ENCODE measurements at regions not wholly inside any gene's neighbourhood (a gene's known extent, or its start where the extent isn't known, plus 50 kb on each side); places are given as distances from the start of the nearest gene placed in this dataset.
A peak's percentile ranks its signal among the peaks of the same experiment; 100 is the strongest.

DNA sequence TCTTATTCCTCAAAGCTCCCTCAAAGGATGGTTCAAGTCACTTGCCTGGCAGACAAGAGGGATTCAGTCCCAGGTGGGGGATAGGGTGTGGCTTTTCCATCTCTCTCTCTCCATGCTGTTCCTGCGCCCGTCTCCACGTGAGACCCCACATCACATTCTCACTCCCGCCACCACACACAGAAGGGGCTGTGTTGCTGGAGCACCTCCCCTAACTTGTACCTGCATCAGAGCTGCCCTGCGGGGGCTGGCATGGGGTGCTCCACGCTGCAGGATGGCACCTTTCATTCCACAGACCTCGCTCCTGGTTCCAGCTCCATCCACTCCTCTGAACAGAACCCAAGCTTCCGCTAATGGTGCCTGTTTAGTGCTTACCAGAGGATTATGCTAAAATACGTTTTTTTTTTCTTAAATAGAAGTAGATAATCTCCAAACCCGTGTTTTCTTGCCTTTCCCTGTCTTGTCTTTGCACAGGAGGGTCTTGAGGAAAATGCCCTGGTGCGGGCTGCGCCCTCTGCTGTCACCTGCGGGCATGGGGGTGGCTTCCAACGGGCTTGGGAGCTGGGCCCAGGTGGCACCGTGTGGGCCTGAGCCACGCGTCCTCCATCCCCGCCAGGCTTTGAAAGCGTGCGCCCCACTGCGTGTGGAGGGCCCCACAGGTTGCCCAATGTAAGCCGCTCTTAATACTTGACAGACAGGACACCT is 985.6 kb downstream of the BRD1 start:
- FAIRE-seq: no peak
- DNase-seq (ENCODE audit: low spot score): no peak

- DNase-seq (ENCODE audit: low spot score): no peak
- FAIRE-seq: no peak
Observed at GRCh38 chr22:48840112-48840949, 987.3 kb downstream of the BRD1 start.

- FAIRE-seq (no peak), DNase-seq (ENCODE audit: low spot score) (no peak)
Observed at GRCh38 chr22:48838846-48839730, 988.6 kb downstream of the BRD1 start.

DNA sequence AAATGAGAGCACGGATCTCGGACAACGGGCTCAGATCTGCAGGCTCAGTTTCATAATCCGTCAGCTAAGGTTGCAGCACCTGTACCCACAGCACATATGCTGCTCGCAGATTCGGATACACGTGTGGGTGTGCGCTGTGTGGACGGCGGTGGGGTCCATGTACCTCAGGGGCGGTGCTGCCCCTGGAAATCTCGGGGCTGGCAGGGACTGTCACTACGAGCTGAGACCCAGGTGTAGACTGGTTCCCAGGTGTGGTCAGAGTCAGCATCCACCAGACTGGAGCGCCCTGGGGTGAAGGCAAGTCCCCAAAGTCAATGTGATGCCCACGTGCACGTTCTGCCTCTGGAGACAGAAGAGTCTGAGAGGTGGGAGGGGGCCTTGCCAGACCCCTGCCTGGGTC is 989.3 kb downstream of the BRD1 start:
- FAIRE-seq (no peak), DNase-seq (ENCODE audit: low spot score) (no peak)

- no peak for FAIRE-seq
- DNase-seq (ENCODE audit: low spot score): peak; percentile 67
Observed at GRCh38 chr22:48837341-48837935, 990.2 kb downstream of the BRD1 start.

GRCh38 chr22:48836673-48837340 is 990.9 kb downstream of the BRD1 start:
- no peak for DNase-seq (ENCODE audit: low spot score)

DNA sequence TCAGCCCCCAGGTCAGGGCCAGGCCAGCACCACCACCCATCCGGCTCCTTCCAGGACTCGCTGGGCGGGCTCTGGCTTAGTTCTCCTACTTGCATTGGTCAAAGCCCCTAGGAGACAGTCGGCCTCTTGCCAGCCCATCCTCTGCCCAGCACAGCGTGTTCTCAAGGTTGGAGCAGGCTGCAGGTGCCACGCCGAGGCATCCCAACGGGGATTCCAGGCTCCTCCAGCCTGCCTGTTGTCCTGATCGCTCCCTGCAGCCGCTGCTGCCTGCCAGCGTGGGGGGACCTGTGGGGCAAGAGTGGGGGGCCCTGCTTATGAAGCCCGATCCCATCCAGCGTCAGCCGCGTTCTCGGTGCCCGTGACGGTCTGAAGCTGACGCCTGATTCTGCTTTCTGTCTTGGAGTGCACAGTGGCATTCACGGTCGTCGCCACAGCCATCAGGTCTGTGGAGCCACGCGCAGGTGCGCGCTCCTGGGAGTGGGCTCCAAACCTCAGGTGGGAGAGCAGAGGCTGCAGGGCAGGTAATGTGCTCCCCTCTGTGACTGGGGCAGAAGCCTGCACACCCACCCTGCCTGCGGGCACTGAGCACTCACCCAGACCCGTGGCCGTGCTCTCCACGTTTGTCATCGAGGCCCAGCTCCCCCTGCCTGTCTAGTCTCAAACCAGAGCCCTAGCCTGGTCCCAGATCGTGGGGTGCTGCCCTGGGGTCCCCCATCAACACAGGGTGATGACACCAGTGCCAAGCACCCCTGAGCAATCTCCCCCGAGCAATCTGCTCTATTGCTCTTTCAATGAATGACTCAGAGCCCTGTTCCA is 991.6 kb downstream of the BRD1 start:
- DNase-seq (ENCODE audit: low spot score) (no peak), FAIRE-seq (no peak)

More at GRCh38 chr22:48836673-48837340, 990.9 kb downstream of the BRD1 start:
- FAIRE-seq: peak; percentile 99

DNA sequence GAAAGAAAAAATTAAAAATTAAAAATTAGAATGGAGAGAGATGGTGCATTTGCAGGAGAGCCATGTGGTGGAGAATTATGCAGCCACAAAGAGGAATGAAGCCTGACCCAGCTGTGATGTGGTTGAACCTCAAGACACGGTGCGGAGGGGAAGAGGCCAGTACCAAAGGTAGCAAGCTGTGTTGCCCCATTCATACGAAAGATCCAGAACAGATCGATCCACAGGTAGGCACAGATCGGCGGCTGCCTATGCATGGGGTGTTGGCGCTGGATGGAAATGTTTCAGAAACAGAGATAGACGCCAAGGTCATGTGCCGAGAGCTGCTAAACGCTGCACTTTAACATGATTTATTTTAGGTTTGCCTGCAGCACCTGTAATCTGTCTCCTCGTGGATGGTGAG is 992.3 kb downstream of the BRD1 start:
- FAIRE-seq: no peak
- no peak for DNase-seq (ENCODE audit: low spot score)

- DNase-seq (ENCODE audit: low spot score): no peak
- FAIRE-seq: no peak
Observed at GRCh38 chr22:48834404-48834803, 993.3 kb downstream of the BRD1 start.

DNA sequence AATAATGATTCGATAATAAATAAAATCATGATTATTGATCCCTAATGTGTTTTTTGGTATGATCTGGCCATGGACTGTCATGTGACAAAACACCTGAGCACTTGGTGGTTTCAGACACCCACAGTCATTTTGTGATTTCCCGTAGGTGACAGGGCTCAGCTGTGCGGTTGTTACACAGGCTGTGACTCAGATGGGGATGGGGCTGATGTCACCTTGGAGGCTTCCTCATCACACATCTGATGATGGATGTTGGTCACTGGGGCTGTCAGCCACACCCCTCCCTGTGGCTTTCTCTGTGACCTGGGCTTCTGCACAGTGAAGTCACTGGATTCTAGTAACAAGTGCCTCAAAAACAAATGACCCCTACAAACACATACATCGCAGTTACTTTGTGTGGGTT is 995.1 kb downstream of the BRD1 start:
- FAIRE-seq (no peak), DNase-seq (ENCODE audit: low spot score) (peak; percentile 50)

DNA sequence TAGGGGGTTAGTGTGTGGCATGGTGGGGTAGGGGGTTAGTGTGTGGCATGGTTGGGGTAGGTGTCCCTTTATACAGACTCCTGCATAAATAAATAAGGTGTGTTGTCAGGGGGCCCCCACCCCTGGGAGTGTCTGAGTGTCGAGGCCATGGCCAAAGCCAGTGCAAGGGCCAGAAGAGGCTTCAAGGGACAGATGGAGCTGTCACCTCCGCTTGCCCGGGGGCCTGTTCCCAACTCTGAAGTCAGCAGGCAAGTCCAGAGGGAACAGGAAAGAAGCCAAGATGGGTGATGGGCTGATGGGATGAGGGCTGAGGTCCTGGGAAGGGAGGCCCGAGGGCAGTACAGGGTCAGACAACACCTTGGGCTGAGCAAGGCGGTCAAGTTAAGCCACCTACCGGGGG is 997.8 kb downstream of the BRD1 start:
- FAIRE-seq (no peak), DNase-seq (ENCODE audit: low spot score) (no peak)

- FAIRE-seq: peak; percentile 35
Observed at GRCh38 chr22:48828688-48829087, 999.0 kb downstream of the BRD1 start.

GRCh38 chr22:48827904-48828555 is 999.6 kb downstream of the BRD1 start:
- DNase-seq (ENCODE audit: low spot score): peak; percentile 24
- FAIRE-seq: no peak

More at GRCh38 chr22:48828688-48829087, 999.0 kb downstream of the BRD1 start:
- DNase-seq (ENCODE audit: low spot score): no peak

GRCh38 chr22:48827268-48827846 is 1000.3 kb downstream of the BRD1 start:
- FAIRE-seq: no peak
- peak; percentile 88 for DNase-seq (ENCODE audit: low spot score)

DNA sequence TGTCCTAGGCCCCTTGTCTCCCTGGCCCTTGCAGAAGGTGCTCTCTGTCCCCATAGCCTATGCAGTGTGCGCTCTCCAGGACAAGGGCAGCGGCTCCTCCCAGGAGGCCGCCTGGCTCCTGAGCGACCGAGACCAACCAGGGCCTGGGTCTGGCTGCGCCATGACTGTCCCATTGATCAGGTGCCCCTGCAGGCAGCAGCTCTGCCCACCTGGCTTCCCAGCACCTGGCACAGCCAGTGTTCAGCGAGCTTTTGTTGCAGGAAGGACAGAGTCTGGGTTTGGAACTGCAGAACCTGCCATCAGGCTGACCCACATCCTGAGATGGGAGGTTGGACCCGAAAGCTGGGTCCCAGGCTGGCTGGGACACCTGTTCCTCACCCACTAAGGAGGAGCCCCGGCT is 1001.1 kb downstream of the BRD1 start:
- FAIRE-seq (no peak), DNase-seq (ENCODE audit: low spot score) (no peak)

GRCh38 chr22:48825802-48826520 is 1001.7 kb downstream of the BRD1 start:
- FAIRE-seq (no peak), DNase-seq (ENCODE audit: low spot score) (no peak)

- FAIRE-seq (no peak), DNase-seq (ENCODE audit: low spot score) (peak; percentile 53)
Observed at GRCh38 chr22:48824712-48825651, 1002.7 kb downstream of the BRD1 start.
